GM13976 (cell line): ENCODE measurements at regions not wholly inside any gene's neighbourhood (a gene's known extent, or its start where the extent isn't known, plus 50 kb on each side); places are given as distances from the start of the nearest gene placed in this dataset.

ENCODE experiments used
- DNase-seq: peaks from one replicate; pipeline ENCODE4 v3.0.0; 2012; ENCODE audit warnings: low spot score
- in situ Hi-C: fragments of 300-500 bp; cut with MboI; formaldehyde crosslinking; loops from one replicate; pipeline ENCODE4 v1.12.0; 2022; ENCODE audit warnings: low sequenced_read_pairs, mixed read lengths, inconsistent platforms; ENCODE audit not compliant: unreplicated experiment
- TF ChIP-seq, protein P1 (sequence below): IDR thresholded peaks from 2 replicates; pipeline ENCODE4 v1.5.1; 2012; ENCODE audit warnings: borderline replicate concordance, mild to moderate bottlenecking; ENCODE audit not compliant: insufficient read depth; ENCODE audit errors: extremely low read depth, missing control alignments, control extremely low read depth

DNA sequence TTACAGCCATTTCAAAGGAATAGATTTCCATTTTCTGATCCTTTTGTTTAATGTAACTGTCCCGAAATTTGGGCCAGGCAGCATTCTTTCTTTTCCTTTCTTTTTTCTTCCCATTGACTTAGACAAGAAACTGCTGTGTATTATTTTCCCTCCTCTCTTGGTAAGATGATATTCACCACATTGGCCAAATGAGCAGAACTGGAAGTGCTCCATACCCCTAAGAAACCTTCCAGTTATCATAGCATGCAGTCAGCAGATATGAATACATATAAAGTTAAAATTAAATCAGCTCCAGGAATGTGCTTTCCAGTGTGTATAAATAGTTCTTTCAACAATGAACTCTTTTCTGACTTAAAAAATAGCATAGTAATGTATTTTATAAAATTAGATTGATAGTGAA, 168.5 kb upstream of the GAS1 start:
- in situ Hi-C loops, result no loop called here
- no peak for DNase-seq
- TF ChIP-seq, protein P1, sequence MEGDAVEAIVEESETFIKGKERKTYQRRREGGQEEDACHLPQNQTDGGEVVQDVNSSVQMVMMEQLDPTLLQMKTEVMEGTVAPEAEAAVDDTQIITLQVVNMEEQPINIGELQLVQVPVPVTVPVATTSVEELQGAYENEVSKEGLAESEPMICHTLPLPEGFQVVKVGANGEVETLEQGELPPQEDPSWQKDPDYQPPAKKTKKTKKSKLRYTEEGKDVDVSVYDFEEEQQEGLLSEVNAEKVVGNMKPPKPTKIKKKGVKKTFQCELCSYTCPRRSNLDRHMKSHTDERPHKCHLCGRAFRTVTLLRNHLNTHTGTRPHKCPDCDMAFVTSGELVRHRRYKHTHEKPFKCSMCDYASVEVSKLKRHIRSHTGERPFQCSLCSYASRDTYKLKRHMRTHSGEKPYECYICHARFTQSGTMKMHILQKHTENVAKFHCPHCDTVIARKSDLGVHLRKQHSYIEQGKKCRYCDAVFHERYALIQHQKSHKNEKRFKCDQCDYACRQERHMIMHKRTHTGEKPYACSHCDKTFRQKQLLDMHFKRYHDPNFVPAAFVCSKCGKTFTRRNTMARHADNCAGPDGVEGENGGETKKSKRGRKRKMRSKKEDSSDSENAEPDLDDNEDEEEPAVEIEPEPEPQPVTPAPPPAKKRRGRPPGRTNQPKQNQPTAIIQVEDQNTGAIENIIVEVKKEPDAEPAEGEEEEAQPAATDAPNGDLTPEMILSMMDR, result no peak

DNA sequence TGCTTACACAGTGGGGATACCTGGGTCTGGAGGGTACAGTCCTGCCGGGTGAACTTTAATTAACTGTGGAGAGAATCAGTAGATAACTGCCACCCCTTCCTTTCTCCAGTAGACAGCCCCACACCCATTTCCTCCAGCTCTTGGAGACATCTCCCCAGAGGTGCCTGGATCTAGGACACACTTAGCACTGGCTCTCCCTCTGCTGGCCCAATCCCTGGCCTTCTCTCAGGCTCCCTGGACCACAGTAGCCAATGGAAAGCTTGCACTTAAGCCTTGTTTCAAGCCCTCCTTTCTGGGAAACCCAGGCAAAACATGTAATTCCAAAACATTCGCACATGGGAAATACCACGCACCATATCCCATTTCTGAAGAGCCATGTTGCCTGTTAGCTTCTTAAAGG, 169.2 kb upstream of the GAS1 start:
- in situ Hi-C loops, result no loop called here
- TF ChIP-seq, protein P1, result no peak
- no peak for DNase-seq

DNA sequence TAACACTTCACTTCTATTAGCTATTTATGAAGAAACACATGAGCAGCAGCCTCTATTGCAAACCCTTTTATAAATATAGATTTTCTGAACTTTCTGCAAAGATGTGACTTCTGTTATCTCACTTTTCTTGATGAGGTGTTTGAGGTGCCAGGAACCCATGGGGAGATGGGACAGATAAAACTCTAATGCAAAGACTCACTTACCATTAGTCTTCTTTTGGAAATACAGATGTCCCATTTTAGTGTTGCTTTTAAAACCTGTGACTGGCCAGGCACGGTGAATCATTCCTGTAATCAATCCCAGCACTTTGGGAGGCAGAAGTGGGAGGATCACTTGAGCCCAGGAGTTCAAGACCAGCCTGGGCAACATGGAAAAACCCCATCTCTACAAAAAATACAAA, 171.3 kb upstream of the GAS1 start:
- TF ChIP-seq, protein P1, result no peak
- no peak for DNase-seq
- in situ Hi-C loops, result no loop called here

DNA sequence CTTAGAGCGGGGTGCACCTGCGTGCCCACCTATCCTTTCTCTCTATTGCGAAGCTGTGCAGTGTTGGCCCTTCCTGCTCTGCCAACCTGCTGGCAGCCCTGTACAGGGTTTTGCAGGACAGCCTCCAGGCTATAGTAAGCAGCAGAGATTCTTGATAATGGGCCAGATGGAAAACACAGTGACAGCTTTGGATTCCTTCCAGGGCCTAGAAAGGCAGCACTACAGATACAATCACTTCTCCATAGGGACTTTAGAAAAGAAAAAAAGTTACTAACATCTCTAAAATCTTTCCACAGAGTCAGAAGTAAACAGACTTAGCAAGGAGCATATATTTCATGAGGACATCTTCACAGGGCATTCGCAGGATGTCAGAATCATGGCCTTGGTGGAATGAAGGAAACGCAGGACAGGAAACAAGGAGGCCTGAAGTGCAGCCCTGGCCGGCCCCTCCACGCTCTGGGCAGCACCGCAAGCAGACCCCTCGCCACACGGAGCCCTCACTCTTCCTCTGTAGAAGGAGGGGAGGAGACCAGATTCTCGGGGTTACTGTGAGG, 172.1 kb upstream of the GAS1 start:
- DNase-seq, result no peak
- TF ChIP-seq, protein P1, result no peak
- in situ Hi-C loops, result no loop called here

DNA sequence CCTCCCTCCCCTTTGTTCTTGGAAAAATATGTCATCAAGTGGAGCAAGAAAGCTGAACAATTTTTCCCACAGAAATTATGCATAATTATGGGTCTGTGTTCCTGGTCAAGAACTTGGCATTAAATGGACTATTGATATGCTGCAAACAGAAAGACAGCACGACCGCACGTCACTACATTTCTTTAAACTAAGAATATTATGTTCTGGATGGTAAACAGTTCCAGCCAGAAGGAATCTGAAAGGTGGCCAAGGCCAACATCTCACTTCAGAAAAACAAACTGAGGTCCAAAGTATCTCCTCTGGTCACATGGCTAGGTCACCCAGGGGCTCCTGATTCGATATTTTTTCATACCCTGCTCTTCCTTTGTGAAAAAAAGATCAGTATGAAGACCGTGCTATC, 173.3 kb upstream of the GAS1 start:
- DNase-seq, result no peak
- in situ Hi-C loops, result no loop called here
- TF ChIP-seq, protein P1, result no peak

DNA sequence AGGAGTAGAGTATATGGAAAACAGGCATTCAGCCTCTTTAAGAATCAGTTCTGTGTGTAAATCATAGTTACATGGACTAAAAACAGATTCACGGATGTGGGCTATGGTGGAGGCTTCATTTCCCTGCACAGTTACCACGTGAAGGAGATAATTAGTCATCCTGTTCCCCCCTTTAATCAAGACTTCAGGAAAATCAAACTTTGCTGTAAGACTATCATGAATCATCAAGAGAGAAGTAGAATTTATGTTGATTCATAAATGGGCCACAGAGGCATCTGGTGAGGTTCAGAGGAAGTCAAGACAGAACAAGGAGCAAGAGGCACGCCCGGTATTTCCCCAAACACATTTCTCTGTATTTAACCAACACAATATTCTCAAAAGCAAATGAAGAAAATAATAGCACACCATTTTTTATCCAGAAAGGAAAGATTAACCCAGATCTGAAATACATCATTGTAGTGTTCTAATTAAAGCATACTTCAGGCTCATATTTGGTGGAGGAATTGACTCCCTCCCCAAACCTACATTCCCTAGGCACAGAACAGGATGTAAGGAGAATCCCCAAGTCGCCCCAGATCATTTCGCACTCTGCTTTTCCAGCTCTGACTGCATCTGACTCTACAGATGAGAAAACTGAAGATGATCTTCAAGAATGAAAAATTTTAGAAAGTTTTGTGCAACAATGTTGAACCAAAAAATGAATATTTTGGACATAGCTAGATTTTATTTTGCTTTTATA, 175.8 kb upstream of the GAS1 start:
- TF ChIP-seq, protein P1, result no peak
- DNase-seq, result no peak
- in situ Hi-C loops, result no loop called here
